HG03521 (cell line): ENCODE measurements at regions not wholly inside any gene's neighbourhood (a gene's known extent, or its start where the extent isn't known, plus 50 kb on each side); places are given as distances from the start of the nearest gene placed in this dataset.
"Not testable (repeated sequence)": the region's sequence is repeated elsewhere in the genome, so short reads cannot be mapped to it uniquely, and the experiment has no call there.

Source experiments
- ATAC-seq: cut with Tn5 transposase; IDR thresholded peaks from one replicate; pipeline ENCODE4 v1.9.1; 2021; ENCODE audit warnings: mild to moderate bottlenecking, moderate library complexity; ENCODE audit not compliant: unreplicated experiment

- ATAC-seq = peak; percentile 66
Observed at GRCh38 chr21:8377093-8377841, 2144.1 kb upstream of the TPTE start.

GRCh38 chr21:8380419-8381079 lies 2140.8 kb upstream of the TPTE start:
- ATAC-seq = not testable (repeated sequence)

GRCh38 chr21:8388169-8388939 lies 2133.0 kb upstream of the TPTE start:
- not testable (repeated sequence) for ATAC-seq

- not testable (repeated sequence) for ATAC-seq
Observed at GRCh38 chr21:8388940-8389238, 2132.5 kb upstream of the TPTE start.

- not testable (repeated sequence) for ATAC-seq
Observed at GRCh38 chr21:8390550-8391171, 2130.7 kb upstream of the TPTE start.

GRCh38 chr21:8394380-8394779 lies 2127.0 kb upstream of the TPTE start:
- not testable (repeated sequence) for ATAC-seq

- ATAC-seq = not testable (repeated sequence)
Observed at GRCh38 chr21:8395992-8396391, 2125.4 kb upstream of the TPTE start.

GRCh38 chr21:8398870-8399437 lies 2122.4 kb upstream of the TPTE start:
- not testable (repeated sequence) for ATAC-seq

GRCh38 chr21:8399866-8400265 lies 2121.5 kb upstream of the TPTE start:
- ATAC-seq = peak; percentile 68

- ATAC-seq = not testable (repeated sequence)
Observed at GRCh38 chr21:8401799-8402198, 2119.6 kb upstream of the TPTE start.

GRCh38 chr21:8406331-8406730 lies 2115.1 kb upstream of the TPTE start:
- not testable (repeated sequence) for ATAC-seq

GRCh38 chr21:8411139-8411671 lies 2110.2 kb upstream of the TPTE start:
- ATAC-seq = not testable (repeated sequence)

GRCh38 chr21:8419925-8420560 lies 2101.3 kb upstream of the TPTE start:
- ATAC-seq = peak; percentile 80

GRCh38 chr21:8427790-8428667 lies 2093.4 kb upstream of the TPTE start:
- ATAC-seq = peak; percentile 41

- ATAC-seq = peak; percentile 72
Observed at GRCh38 chr21:8428668-8429456, 2092.5 kb upstream of the TPTE start.

- ATAC-seq = not testable (repeated sequence)
Observed at GRCh38 chr21:8434710-8435109, 2086.7 kb upstream of the TPTE start.

GRCh38 chr21:8443093-8443492 lies 2078.3 kb upstream of the TPTE start:
- ATAC-seq = not testable (repeated sequence)

- not testable (repeated sequence) for ATAC-seq
Observed at GRCh38 chr21:8449807-8450206, 2071.6 kb upstream of the TPTE start.
